C4-2B (cell line): ENCODE measurements at regions not wholly inside any gene's neighbourhood (a gene's known extent, or its start where the extent isn't known, plus 50 kb on each side); places are given as distances from the start of the nearest gene placed in this dataset.

Experiments
- ZFX ChIP-seq: fragments of 450-650 bp; IDR thresholded peaks from 2 replicates; pipeline ENCODE4 v1.6.1; 2017
- TF ChIP-seq, protein P1 (sequence below): fragments of 450-650 bp; conservative IDR thresholded peaks from 2 replicates; pipeline ENCODE4 v1.5.1; 2017; ENCODE audit warnings: mild to moderate bottlenecking

DNA sequence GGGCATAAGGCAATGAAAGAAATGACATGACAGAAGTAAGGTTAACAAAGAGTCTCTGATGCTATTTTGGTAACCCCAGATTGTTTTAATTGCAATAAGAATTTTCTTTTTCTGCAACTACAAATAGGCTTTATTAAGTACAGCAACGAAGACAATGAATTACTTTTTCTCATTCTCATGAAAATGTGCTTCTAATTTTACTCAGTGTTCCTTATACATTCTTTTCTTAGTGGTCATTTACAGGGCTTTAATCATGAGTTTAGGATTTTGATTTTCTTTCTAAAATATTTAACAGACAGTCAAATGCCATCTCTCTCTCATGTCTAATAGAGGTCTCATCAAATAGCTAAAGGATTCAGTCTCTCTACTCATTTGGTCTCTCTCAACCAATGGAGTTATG is 452.1 kb downstream of the RAP2B start:
- TF ChIP-seq, protein P1, sequence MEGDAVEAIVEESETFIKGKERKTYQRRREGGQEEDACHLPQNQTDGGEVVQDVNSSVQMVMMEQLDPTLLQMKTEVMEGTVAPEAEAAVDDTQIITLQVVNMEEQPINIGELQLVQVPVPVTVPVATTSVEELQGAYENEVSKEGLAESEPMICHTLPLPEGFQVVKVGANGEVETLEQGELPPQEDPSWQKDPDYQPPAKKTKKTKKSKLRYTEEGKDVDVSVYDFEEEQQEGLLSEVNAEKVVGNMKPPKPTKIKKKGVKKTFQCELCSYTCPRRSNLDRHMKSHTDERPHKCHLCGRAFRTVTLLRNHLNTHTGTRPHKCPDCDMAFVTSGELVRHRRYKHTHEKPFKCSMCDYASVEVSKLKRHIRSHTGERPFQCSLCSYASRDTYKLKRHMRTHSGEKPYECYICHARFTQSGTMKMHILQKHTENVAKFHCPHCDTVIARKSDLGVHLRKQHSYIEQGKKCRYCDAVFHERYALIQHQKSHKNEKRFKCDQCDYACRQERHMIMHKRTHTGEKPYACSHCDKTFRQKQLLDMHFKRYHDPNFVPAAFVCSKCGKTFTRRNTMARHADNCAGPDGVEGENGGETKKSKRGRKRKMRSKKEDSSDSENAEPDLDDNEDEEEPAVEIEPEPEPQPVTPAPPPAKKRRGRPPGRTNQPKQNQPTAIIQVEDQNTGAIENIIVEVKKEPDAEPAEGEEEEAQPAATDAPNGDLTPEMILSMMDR: no peak
- no peak for TF ChIP-seq ZFX
